OCI-LY3 (cell line): ENCODE measurements at regions not wholly inside any gene's neighbourhood (a gene's known extent, or its start where the extent isn't known, plus 50 kb on each side); places are given as distances from the start of the nearest gene placed in this dataset.
A peak's percentile ranks its signal among the peaks of the same experiment; 100 is the strongest.

ENCODE experiments used
- H2AFZ ChIP-seq: fragments of 200-600, 300-600 bp; shearing (Covaris generic); 2 replicates; pipeline ENCODE4 v1.6.0; 2014; ENCODE audit warnings: antibody characterized with exemption, low read depth, low read length
- H3K27ac ChIP-seq: fragments of 200-600, 300-600 bp; sonication (generic); 2 replicates; pipeline ENCODE4 v1.5.1; 2014; ENCODE audit warnings: mild to moderate bottlenecking, low read length, moderate library complexity, mixed read lengths
- H3K27me3 ChIP-seq: fragments of 200-600, 300-600 bp; sonication (generic); 2 replicates; pipeline ENCODE4 v1.6.1; 2014; ENCODE audit warnings: low read depth, low read length, mixed read lengths
- H3K36me3 ChIP-seq: fragments of 200-600, 300-600 bp; sonication (generic); replicated peaks from 2 replicates; pipeline ENCODE3; 2014; ENCODE audit warnings: low read depth, low read length, mixed read lengths
- H3K4me1 ChIP-seq: fragments of 300-600, 200-600 bp; sonication (generic); 2 replicates; pipeline ENCODE4 v1.6.1; 2014; ENCODE audit warnings: low read length, mixed read lengths
- H3K4me2 ChIP-seq: fragments of 200-600, 300-600 bp; sonication (generic); 2 replicates; pipeline ENCODE4 v1.6.1; 2014; ENCODE audit warnings: low read length, mixed read lengths
- H3K4me3 ChIP-seq: fragments of 300-600, 200-600 bp; sonication (generic); 2 replicates; pipeline ENCODE4 v1.5.1; 2014; ENCODE audit warnings: antibody characterized with exemption, mild to moderate bottlenecking, low read length, moderate library complexity
- H3K79me2 ChIP-seq: fragments of 300-600, 200-600 bp; shearing (Covaris generic); 2 replicates; pipeline ENCODE4 v1.6.1; 2014; ENCODE audit warnings: mild to moderate bottlenecking, low read length, mixed read lengths
- H3K9ac ChIP-seq: fragments of 300-600, 200-600 bp; shearing (Covaris generic); 2 replicates; pipeline ENCODE4 v1.6.0; 2014; ENCODE audit warnings: mild to moderate bottlenecking, low read length, moderate library complexity
- H3K9me3 ChIP-seq: fragments of 200-600, 300-600 bp; shearing (Covaris generic); 2 replicates; pipeline ENCODE4 v1.6.1; 2014; ENCODE audit warnings: low read length, mixed read lengths; ENCODE audit not compliant: insufficient read depth
- H4K20me1 ChIP-seq: fragments of 200-600, 300-600 bp; sonication (generic); 2 replicates; pipeline ENCODE4 v1.6.1; 2016; ENCODE audit warnings: low read length, mixed read lengths; ENCODE audit not compliant: insufficient read depth
- EZH2phosphoT487 ChIP-seq: fragments of 200-600 bp; shearing (Covaris generic); IDR thresholded peaks from 2 replicates; pipeline ENCODE4 v1.6.1; 2018; ENCODE audit warnings: antibody characterized with exemption, mixed run types, low read depth
- TF ChIP-seq, protein P1 (sequence below): fragments of 200-600, 300-600 bp; sonication (generic); IDR thresholded peaks from 2 replicates; pipeline ENCODE4 v1.5.1; 2014; ENCODE audit warnings: antibody characterized with exemption, low read length, low read depth

DNA sequence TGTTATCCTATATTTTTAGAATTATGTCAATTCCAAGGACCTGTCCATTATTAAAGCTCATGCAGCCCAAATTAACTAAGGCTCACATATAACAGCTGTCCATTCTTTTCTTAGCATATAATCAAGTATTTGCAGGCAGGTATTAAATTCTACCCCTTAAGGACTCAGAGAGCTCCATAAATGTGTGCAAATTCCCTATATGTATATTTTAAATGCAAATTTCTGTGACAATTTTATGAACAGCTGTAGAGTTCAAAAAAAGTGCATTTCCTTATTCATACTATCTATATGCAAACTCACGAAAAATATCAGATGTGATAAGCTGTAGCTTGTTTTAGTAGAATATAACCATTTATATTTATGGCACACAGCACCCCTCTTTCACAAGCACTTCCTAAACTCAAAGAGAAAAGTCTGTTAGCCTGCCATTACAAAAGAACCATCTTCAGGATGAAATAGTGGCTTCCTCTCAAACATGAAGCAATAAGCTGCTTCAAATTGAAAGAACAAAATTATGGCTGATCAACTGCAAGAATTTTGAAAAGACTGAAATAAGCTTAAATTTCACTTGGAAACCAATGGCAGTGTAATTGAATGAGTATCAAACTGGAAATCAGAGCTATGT lies 155.0 kb upstream of the REG3G start:
- no peaks in the 10 kb centered on the region for H3K27me3 ChIP-seq
- H3K9ac ChIP-seq = no peak overlapping the region
- H3K4me3 ChIP-seq = no peak overlapping the region
- no peaks in the 10 kb centered on the region for H3K4me1 ChIP-seq
- no peak overlapping the region for H3K27ac ChIP-seq
- H3K36me3 ChIP-seq = no peaks in the 10 kb centered on the region
- no peak overlapping the region for H3K4me2 ChIP-seq
- H3K79me2 ChIP-seq = no peaks in the 10 kb centered on the region
- H4K20me1 ChIP-seq = no peaks in the 10 kb centered on the region
- no peak overlapping the region for H2AFZ ChIP-seq
- TF ChIP-seq, protein P1, sequence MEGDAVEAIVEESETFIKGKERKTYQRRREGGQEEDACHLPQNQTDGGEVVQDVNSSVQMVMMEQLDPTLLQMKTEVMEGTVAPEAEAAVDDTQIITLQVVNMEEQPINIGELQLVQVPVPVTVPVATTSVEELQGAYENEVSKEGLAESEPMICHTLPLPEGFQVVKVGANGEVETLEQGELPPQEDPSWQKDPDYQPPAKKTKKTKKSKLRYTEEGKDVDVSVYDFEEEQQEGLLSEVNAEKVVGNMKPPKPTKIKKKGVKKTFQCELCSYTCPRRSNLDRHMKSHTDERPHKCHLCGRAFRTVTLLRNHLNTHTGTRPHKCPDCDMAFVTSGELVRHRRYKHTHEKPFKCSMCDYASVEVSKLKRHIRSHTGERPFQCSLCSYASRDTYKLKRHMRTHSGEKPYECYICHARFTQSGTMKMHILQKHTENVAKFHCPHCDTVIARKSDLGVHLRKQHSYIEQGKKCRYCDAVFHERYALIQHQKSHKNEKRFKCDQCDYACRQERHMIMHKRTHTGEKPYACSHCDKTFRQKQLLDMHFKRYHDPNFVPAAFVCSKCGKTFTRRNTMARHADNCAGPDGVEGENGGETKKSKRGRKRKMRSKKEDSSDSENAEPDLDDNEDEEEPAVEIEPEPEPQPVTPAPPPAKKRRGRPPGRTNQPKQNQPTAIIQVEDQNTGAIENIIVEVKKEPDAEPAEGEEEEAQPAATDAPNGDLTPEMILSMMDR = no peak
- TF ChIP-seq EZH2phosphoT487 = no peak
- H3K9me3 ChIP-seq = no peaks in the 10 kb centered on the region

DNA sequence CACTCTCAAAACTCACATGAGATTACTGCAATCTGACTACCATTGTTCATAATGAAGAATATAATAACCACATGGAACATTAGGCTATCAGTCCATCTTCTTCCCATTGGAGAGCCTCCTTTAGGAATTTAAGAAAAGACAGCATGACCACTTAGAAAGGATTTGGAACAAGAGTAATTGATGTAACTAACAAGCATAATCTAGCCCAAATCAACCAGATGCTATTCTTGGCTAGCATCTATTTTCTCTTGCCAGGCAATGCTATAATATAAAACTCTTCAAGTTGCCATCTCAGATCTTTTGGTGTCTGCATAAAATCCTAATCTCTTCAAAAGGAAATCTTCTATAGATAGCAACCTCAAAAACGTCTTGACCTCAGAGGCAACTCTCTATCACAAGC lies 152.0 kb upstream of the REG3G start:
- Histone ChIP-seq H3K27ac (no peak overlapping the region), H3K27me3 (no peaks in the 10 kb centered on the region), H3K4me3 (no peak overlapping the region), H3K4me1 (no peaks in the 10 kb centered on the region), H3K9me3 (no peaks in the 10 kb centered on the region), H3K4me2 (no peak overlapping the region), H2AFZ (no peak overlapping the region), H4K20me1 (no peaks in the 10 kb centered on the region), H3K9ac (no peak overlapping the region), H3K36me3 (no peaks in the 10 kb centered on the region), H3K79me2 (no peaks in the 10 kb centered on the region)
- TF ChIP-seq, protein P1 = no peak
- TF ChIP-seq EZH2phosphoT487 = no peak

DNA sequence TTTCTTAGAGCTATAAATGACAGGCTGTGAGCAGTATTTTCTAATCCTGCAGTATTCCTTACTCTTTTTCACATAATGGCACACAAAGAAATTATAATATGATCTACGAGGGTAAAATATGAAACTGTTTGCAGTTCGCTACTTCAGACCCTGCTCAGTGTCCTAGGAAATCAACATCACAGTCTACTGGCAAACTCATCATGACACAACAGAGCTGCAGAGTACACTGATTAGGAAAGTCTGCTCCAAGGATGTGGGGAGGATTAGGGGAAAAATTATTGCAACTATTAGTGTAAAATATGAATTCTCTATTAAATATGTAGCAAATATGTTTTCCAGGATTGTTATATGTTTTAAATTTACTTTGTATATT lies 149.2 kb upstream of the REG3G start:
- no peak overlapping the region for H3K9ac ChIP-seq
- no peaks in the 10 kb centered on the region for H3K4me1 ChIP-seq
- H3K36me3 ChIP-seq = no peaks in the 10 kb centered on the region
- no peak overlapping the region for H3K4me2 ChIP-seq
- H4K20me1 ChIP-seq = no peaks in the 10 kb centered on the region
- no peaks in the 10 kb centered on the region for H3K27me3 ChIP-seq
- H3K9me3 ChIP-seq = no peaks in the 10 kb centered on the region
- no peaks in the 10 kb centered on the region for H3K79me2 ChIP-seq
- TF ChIP-seq, protein P1 = no peak
- TF ChIP-seq EZH2phosphoT487 = no peak
- no peak overlapping the region; the same call in 1 of the 2 replicates for H2AFZ ChIP-seq
- H3K4me3 ChIP-seq = no peak overlapping the region
- H3K27ac ChIP-seq = no peak overlapping the region

DNA sequence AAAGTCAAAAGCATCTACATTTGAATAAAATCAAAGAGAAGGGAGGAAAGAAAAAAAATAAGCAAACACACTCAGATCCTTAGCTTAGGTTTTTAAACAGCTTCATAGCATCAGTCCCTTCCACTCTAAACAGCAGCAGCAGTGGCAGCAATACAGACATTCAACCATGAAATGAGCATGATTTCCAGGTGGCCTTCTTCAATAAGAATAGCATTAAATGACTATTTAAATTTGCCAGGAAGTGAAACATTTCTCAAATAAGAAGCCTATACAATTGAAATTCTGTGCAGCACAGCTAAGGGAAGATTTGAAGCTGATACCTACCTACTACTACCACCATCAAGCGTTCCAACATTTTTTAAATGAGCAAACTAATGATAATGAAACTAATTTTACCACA lies 138.1 kb upstream of the REG3G start:
- H3K27ac ChIP-seq = no peak overlapping the region
- no peaks in the 10 kb centered on the region for H3K9me3 ChIP-seq
- no peaks in the 10 kb centered on the region for H3K79me2 ChIP-seq
- no peaks in the 10 kb centered on the region for H3K27me3 ChIP-seq
- H2AFZ ChIP-seq = peak overlapping the region; percentile 54
- peak overlapping the region; percentile 6; the same call in 1 of the 2 replicates for H3K4me2 ChIP-seq
- H3K4me3 ChIP-seq = no peak overlapping the region
- H4K20me1 ChIP-seq = no peaks in the 10 kb centered on the region
- no peak overlapping the region for H3K9ac ChIP-seq
- TF ChIP-seq, protein P1 = no peak
- TF ChIP-seq EZH2phosphoT487 = no peak
- H3K36me3 ChIP-seq = no peaks in the 10 kb centered on the region
- peaks cover 13% of the 10 kb centered on the region for H3K4me1 ChIP-seq
